Activated CD8-positive, alpha-beta T cell treated with anti-CD3 and anti-CD28 coated beads for 36 hours (primary cell): ENCODE measurements at regions not wholly inside any gene's neighbourhood (a gene's known extent, or its start where the extent isn't known, plus 50 kb on each side); places are given as distances from the start of the nearest gene placed in this dataset.

Experiments
- ATAC-seq: fragments of 200-7000 bp; cut with Tn5 transposase; one replicate; pipeline ENCODE4 v1.10.0; 2021; ENCODE audit warnings: mild to moderate bottlenecking, moderate library complexity
- CTCF ChIA-PET: fragments of 350-600 bp; sonication (Branson Sonifier 250); formaldehyde crosslinking; loops from one replicate; lab custom pipeline; 2021; ENCODE audit warnings: antibody characterized with exemption; lab: Charles Lee
- POLR2A ChIA-PET: fragments of 350-600 bp; sonication (Branson Sonifier 250); formaldehyde crosslinking; loops from one replicate; lab custom pipeline; 2021; ENCODE audit warnings: antibody characterized with exemption; lab: Charles Lee
- DNase-seq: peaks from one replicate; pipeline ENCODE4 v3.0.0-alpha.2; 2020
- H3K27ac Mint-ChIP-seq: one replicate; pipeline ENCODE4 v1.8.0; 2021; ENCODE audit warnings: mild to moderate bottlenecking, mixed read lengths
- H3K27me3 Mint-ChIP-seq: one replicate; pipeline ENCODE4 v1.8.0; 2021; ENCODE audit warnings: mixed read lengths
- H3K36me3 Mint-ChIP-seq: one replicate; pipeline ENCODE4 v1.8.0; 2021; ENCODE audit warnings: low read depth, mixed read lengths
- H3K4me1 Mint-ChIP-seq: one replicate; pipeline ENCODE4 v1.8.0; 2021; ENCODE audit warnings: low read depth, mixed read lengths
- H3K4me3 Mint-ChIP-seq: one replicate; pipeline ENCODE4 v1.8.0; 2021; ENCODE audit warnings: mild to moderate bottlenecking, moderate library complexity, mixed read lengths
- H3K9me3 Mint-ChIP-seq: one replicate; pipeline ENCODE4 v1.8.0; 2021; ENCODE audit warnings: mixed read lengths
- CTCF ChIP-seq: fragments of 200-600 bp; IDR thresholded peaks from one replicate; pipeline ENCODE4 v1.8.0; 2022; ENCODE audit warnings: antibody characterized with exemption, mild to moderate bottlenecking
- intact Hi-C: fragments of 100-400 bp; cut with micrococcal nuclease; formaldehyde crosslinking; loops from one replicate; pipeline ENCODE4 v1.10.0; 2022

GRCh38 chr6:156376091-156376490 is 401.1 kb upstream of the ARID1B start:
- ChIA-PET CTCF (no interaction called here), POLR2A (no interaction called here)
- ATAC-seq (no peak), DNase-seq (no peak)
- Mint-ChIP-seq H3K36me3 (no peaks in the 10 kb centered on the region), H3K4me1 (no peaks in the 10 kb centered on the region), H3K27ac (no peak overlapping the region), H3K9me3 (no peaks in the 10 kb centered on the region), H3K27me3 (no peaks in the 10 kb centered on the region), H3K4me3 (no peak overlapping the region)
- TF ChIP-seq CTCF: no peak
- intact Hi-C loops: no loop called here

GRCh38 chr6:156359912-156360311 is 417.3 kb upstream of the ARID1B start:
- H3K36me3 Mint-ChIP-seq: no peaks in the 10 kb centered on the region
- ChIA-PET CTCF (no interaction called here), POLR2A (no interaction called here)
- H3K27ac Mint-ChIP-seq: no peak overlapping the region
- peaks cover 2% of the 10 kb centered on the region for H3K27me3 Mint-ChIP-seq
- no peaks in the 10 kb centered on the region for H3K9me3 Mint-ChIP-seq
- no peak overlapping the region for H3K4me3 Mint-ChIP-seq
- intact Hi-C loops: no loop called here
- no peaks in the 10 kb centered on the region for H3K4me1 Mint-ChIP-seq
- no peak for DNase-seq
- no peak for ATAC-seq
- TF ChIP-seq CTCF: no peak

GRCh38 chr6:156352861-156353260 is 424.3 kb upstream of the ARID1B start:
- intact Hi-C loops: no loop called here
- Mint-ChIP-seq H3K4me1 (no peaks in the 10 kb centered on the region), H3K27ac (no peak overlapping the region), H3K4me3 (no peak overlapping the region), H3K9me3 (no peaks in the 10 kb centered on the region), H3K27me3 (peaks cover under 1% of the 10 kb centered on the region), H3K36me3 (no peaks in the 10 kb centered on the region)
- no peak for DNase-seq
- CTCF ChIA-PET: no interaction called here
- TF ChIP-seq CTCF: no peak
- ATAC-seq: no peak
- POLR2A ChIA-PET: no interaction called here

GRCh38 chr6:156351346-156351966 is 425.7 kb upstream of the ARID1B start:
- H3K9me3 Mint-ChIP-seq: no peaks in the 10 kb centered on the region
- no peak overlapping the region for H3K4me3 Mint-ChIP-seq
- H3K27me3 Mint-ChIP-seq: no peaks in the 10 kb centered on the region
- no peaks in the 10 kb centered on the region for H3K36me3 Mint-ChIP-seq
- no peak for ATAC-seq
- ChIA-PET POLR2A (no interaction called here), CTCF (no interaction called here)
- DNase-seq: no peak
- no peak for TF ChIP-seq CTCF
- intact Hi-C loops: no loop called here
- H3K27ac Mint-ChIP-seq: no peak overlapping the region
- H3K4me1 Mint-ChIP-seq: no peaks in the 10 kb centered on the region

- Mint-ChIP-seq H3K9me3 (no peaks in the 10 kb centered on the region), H3K4me3 (no peak overlapping the region), H3K36me3 (no peaks in the 10 kb centered on the region), H3K4me1 (no peaks in the 10 kb centered on the region), H3K27ac (no peak overlapping the region), H3K27me3 (no peaks in the 10 kb centered on the region)
- no peak for DNase-seq
- ChIA-PET CTCF (interaction anchor here (0.7 kb wide), 1 partner anchor 415 kb away, joined by 3 read pairs; no protein-coding TSS in a partner anchor), POLR2A (no interaction called here)
- TF ChIP-seq CTCF: no peak
- intact Hi-C loops: no loop called here
- ATAC-seq: no peak
These were observed 426.8 kb upstream of the ARID1B start for GRCh38 chr6:156350337-156350736.
